ENCODE measurements at regions not wholly inside any gene's neighbourhood (a gene's known extent, or its start where the extent isn't known, plus 50 kb on each side); places are given as distances from the start of the nearest gene placed in this dataset.

- TF ChIP-seq SP1 (IDR thresholded peaks at IDR 0.05), result no peak
- no peak for TF ChIP-seq PKNOX1 (IDR thresholded peaks at IDR 0.05)
- TF ChIP-seq FOXM1 (IDR thresholded peaks at IDR 0.05; ENCODE audit: borderline replicate concordance), result no peak
- no peak for TF ChIP-seq HDGF (IDR thresholded peaks at IDR 0.05; ENCODE audit: borderline replicate concordance)
- TF ChIP-seq CTBP1 (IDR thresholded peaks at IDR 0.05; ENCODE audit: borderline replicate concordance), result no peak
- TF ChIP-seq BHLHE40 (IDR thresholded peaks at IDR 0.05; ENCODE audit: borderline replicate concordance), result no peak
- no peak for TF ChIP-seq FOXK2 (IDR thresholded peaks at IDR 0.05)
- TF ChIP-seq L3MBTL2 (conservative IDR thresholded peaks at IDR 0.05), result no peak
- TF ChIP-seq FOXA1 (IDR thresholded peaks at IDR 0.05), result no peak
Observed at GRCh38 chr17:79412110-79412509, 198.7 kb downstream of the RBFOX3 start.
